ENCODE measurements at regions not wholly inside any gene's neighbourhood (a gene's known extent, or its start where the extent isn't known, plus 50 kb on each side); places are given as distances from the start of the nearest gene placed in this dataset.

DNA sequence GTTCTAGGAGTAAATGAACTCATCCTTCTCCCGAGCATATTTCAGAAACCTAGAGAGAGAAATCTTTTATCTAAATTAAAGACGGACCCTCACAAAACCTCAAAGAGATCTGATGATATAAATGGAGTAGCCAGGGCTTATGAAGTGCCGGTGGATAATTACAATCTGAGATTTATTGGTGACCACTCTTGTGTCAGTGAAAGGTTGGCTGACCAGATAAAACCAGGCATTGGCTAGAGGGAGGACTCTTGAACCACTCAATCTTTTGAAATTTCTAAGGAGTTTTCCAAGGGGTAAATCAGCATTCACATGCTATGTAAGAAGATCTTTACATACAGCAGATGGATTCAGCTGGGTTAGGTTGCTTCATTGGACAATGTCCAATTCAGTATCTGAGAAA lies 227.3 kb upstream of the MMADHC start:
- TF ChIP-seq, protein P1, sequence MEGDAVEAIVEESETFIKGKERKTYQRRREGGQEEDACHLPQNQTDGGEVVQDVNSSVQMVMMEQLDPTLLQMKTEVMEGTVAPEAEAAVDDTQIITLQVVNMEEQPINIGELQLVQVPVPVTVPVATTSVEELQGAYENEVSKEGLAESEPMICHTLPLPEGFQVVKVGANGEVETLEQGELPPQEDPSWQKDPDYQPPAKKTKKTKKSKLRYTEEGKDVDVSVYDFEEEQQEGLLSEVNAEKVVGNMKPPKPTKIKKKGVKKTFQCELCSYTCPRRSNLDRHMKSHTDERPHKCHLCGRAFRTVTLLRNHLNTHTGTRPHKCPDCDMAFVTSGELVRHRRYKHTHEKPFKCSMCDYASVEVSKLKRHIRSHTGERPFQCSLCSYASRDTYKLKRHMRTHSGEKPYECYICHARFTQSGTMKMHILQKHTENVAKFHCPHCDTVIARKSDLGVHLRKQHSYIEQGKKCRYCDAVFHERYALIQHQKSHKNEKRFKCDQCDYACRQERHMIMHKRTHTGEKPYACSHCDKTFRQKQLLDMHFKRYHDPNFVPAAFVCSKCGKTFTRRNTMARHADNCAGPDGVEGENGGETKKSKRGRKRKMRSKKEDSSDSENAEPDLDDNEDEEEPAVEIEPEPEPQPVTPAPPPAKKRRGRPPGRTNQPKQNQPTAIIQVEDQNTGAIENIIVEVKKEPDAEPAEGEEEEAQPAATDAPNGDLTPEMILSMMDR (IDR thresholded peaks at IDR 0.05 in 2 of 3, conservative IDR thresholded peaks at IDR 0.05 in 1 of 3; ENCODE audit: insufficient read depth in 2 of 3, low read depth in 1 of 3, low read length in 3 of 3), result no peak
- no peak for TF ChIP-seq GABPA (tag; conservative IDR thresholded peaks at IDR 0.05; ENCODE audit: low read depth)
- TF ChIP-seq CEBPG (CRISPR knock-in tag; IDR thresholded peaks at IDR 0.05), result no peak
- TF ChIP-seq CEBPG (tag; conservative IDR thresholded peaks at IDR 0.05 in 1 of 2, IDR thresholded peaks at IDR 0.05 in 1 of 2), result no peak
- TF ChIP-seq XRCC3 (IDR thresholded peaks at IDR 0.05), result no peak
- TF ChIP-seq, protein P2, sequence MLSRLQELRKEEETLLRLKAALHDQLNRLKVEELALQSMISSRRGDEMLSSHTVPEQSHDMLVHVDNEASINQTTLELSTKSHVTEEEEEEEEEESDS (CRISPR knock-in tag; IDR thresholded peaks at IDR 0.05), result no peak
- TF ChIP-seq EP300 (IDR thresholded peaks at IDR 0.05; ENCODE audit: low read length), result no peak

Data from K562 (cell line).